A549 (cell line): ENCODE measurements at regions not wholly inside any gene's neighbourhood (a gene's known extent, or its start where the extent isn't known, plus 50 kb on each side); places are given as distances from the start of the nearest gene placed in this dataset.

ENCODE experiments used
- ATOH8 ChIP-seq: fragments of 250-450 bp; sonication (Bioruptor Pico); IDR thresholded peaks from 2 replicates; pipeline ENCODE4 v1.5.0; 2020; ENCODE audit warnings: low read depth, mild to moderate bottlenecking, moderate library complexity
- CEBPB ChIP-seq, 2 experiments: fragments of >200 bp in 1 of 2; sonication (Bioruptor Twin) in 1 of 2; formaldehyde crosslinking in 1 of 2; IDR thresholded peaks; 2 replicates each; pipeline ENCODE4 v1.6.1; 2012 to 2016
- CHD2 ChIP-seq: fragments of 150-350 bp; IDR thresholded peaks from 2 replicates; pipeline ENCODE4 v1.6.1; 2014; ENCODE audit warnings: low read length; ENCODE audit not compliant: partially characterized antibody
- EP300 ChIP-seq, 2 experiments: fragments of >200 bp; sonication (Bioruptor Twin); formaldehyde crosslinking; IDR thresholded peaks; 2 replicates in 1 of 2; 3 replicates in 1 of 2; pipeline ENCODE4 v1.6.1; 2016 to 2017
- HDAC2 ChIP-seq: fragments of 200-600 bp; sonication (generic); IDR thresholded peaks from 2 replicates; pipeline ENCODE4 v1.6.1; 2016
- MAX ChIP-seq: IDR thresholded peaks from 2 replicates; pipeline ENCODE4 v1.6.1; 2012
- MAZ ChIP-seq: fragments of 150-350 bp; IDR thresholded peaks from 2 replicates; pipeline ENCODE4 v1.6.1; 2014; ENCODE audit warnings: antibody characterized with exemption, low read depth, low read length, borderline replicate concordance
- NFE2L2 ChIP-seq: fragments of 150-350 bp; conservative IDR thresholded peaks from 2 replicates; pipeline ENCODE4 v1.6.1; 2014; ENCODE audit warnings: low read length
- PHF8 ChIP-seq: fragments of 200-600 bp; sonication (generic); IDR thresholded peaks from 2 replicates; pipeline ENCODE4 v1.6.1; 2016; ENCODE audit warnings: low read depth, mild to moderate bottlenecking, antibody characterized with exemption, moderate library complexity, borderline replicate concordance
- POLR2A ChIP-seq: IDR thresholded peaks from 2 replicates; pipeline ENCODE4 v1.6.1; 2012; ENCODE audit warnings: mild to moderate bottlenecking, low read length
- POLR2AphosphoS2 ChIP-seq: conservative IDR thresholded peaks from 2 replicates; pipeline ENCODE4 v1.6.1; 2012; ENCODE audit warnings: low read length, improper control_type of control experiment, inconsistent platforms
- SMC3 ChIP-seq: fragments of >200 bp; sonication (Bioruptor Twin); formaldehyde crosslinking; IDR thresholded peaks from 3 replicates; pipeline ENCODE4 v1.6.1; 2018; ENCODE audit warnings: inconsistent platforms
- TF ChIP-seq, protein P1 (sequence below): fragments of >200 bp; sonication (Bioruptor Twin); formaldehyde crosslinking; IDR thresholded peaks from 3 replicates; pipeline ENCODE4 v1.5.1; 2016
- TF ChIP-seq, protein P2 (sequence below): IDR thresholded peaks from 2 replicates; pipeline ENCODE4 v1.6.1; 2012

GRCh38 chrY:7881696-7882095, 970.1 kb upstream of the AMELY start:
- TF ChIP-seq ATOH8 (CRISPR knock-in tag) (no peak), MAX (no peak), POLR2A (no peak), POLR2AphosphoS2 (no peak), EP300 (IDR thresholded peaks at IDR 0.05) (no peak), HDAC2 (no peak), SMC3 (no peak), PHF8 (no peak), CHD2 (no peak), MAZ (no peak), NFE2L2 (no peak), CEBPB (IDR thresholded peaks at IDR 0.05) (no peak)
- TF ChIP-seq, protein P1, sequence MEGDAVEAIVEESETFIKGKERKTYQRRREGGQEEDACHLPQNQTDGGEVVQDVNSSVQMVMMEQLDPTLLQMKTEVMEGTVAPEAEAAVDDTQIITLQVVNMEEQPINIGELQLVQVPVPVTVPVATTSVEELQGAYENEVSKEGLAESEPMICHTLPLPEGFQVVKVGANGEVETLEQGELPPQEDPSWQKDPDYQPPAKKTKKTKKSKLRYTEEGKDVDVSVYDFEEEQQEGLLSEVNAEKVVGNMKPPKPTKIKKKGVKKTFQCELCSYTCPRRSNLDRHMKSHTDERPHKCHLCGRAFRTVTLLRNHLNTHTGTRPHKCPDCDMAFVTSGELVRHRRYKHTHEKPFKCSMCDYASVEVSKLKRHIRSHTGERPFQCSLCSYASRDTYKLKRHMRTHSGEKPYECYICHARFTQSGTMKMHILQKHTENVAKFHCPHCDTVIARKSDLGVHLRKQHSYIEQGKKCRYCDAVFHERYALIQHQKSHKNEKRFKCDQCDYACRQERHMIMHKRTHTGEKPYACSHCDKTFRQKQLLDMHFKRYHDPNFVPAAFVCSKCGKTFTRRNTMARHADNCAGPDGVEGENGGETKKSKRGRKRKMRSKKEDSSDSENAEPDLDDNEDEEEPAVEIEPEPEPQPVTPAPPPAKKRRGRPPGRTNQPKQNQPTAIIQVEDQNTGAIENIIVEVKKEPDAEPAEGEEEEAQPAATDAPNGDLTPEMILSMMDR = no peak
- TF ChIP-seq, protein P2, sequence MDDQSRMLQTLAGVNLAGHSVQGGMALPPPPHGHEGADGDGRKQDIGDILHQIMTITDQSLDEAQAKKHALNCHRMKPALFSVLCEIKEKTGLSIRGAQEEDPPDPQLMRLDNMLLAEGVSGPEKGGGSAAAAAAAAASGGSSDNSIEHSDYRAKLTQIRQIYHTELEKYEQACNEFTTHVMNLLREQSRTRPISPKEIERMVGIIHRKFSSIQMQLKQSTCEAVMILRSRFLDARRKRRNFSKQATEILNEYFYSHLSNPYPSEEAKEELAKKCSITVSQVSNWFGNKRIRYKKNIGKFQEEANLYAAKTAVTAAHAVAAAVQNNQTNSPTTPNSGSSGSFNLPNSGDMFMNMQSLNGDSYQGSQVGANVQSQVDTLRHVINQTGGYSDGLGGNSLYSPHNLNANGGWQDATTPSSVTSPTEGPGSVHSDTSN = no peak
